ENCODE measurements at regions not wholly inside any gene's neighbourhood (a gene's known extent, or its start where the extent isn't known, plus 50 kb on each side); places are given as distances from the start of the nearest gene placed in this dataset.
"Not testable (repeated sequence)": the region's sequence is repeated elsewhere in the genome, so short reads cannot be mapped to it uniquely, and the experiment has no call there.

- Histone ChIP-seq H3K36me3 (no peaks in the 10 kb centered on the region; the same call in 1 of the 2 replicates), H3K4me3 (no peak overlapping the region), H3K27me3 (no peaks in the 10 kb centered on the region), H3K9me3 (no peaks in the 10 kb centered on the region)
- DNase-seq: no peak
Measured at GRCh38 chr12:46553911-46554310, 181.3 kb upstream of the SLC38A2 start.

- Histone ChIP-seq H3K4me3 (no peak overlapping the region), H3K9me3 (no peaks in the 10 kb centered on the region), H3K36me3 (no peaks in the 10 kb centered on the region; the same call in 1 of the 2 replicates), H3K27me3 (no peaks in the 10 kb centered on the region)
- peak; percentile 52 for DNase-seq
Measured at GRCh38 chr12:46553266-46553665, 180.7 kb upstream of the SLC38A2 start.

GRCh38 chr12:46550266-46550879 lies 177.8 kb upstream of the SLC38A2 start:
- Histone ChIP-seq H3K4me3 (no peak overlapping the region), H3K36me3 (no peaks in the 10 kb centered on the region; the same call in 1 of the 2 replicates), H3K27me3 (no peaks in the 10 kb centered on the region), H3K9me3 (peaks cover 2% of the 10 kb centered on the region)
- DNase-seq: no peak

GRCh38 chr12:46549527-46550265 lies 177.1 kb upstream of the SLC38A2 start:
- H3K9me3 ChIP-seq: peaks cover 3% of the 10 kb centered on the region
- peak; percentile 23 for DNase-seq
- H3K36me3 ChIP-seq: no peaks in the 10 kb centered on the region; the same call in 1 of the 2 replicates
- H3K27me3 ChIP-seq: no peaks in the 10 kb centered on the region
- no peak overlapping the region for H3K4me3 ChIP-seq

GRCh38 chr12:46548605-46549071 lies 176.1 kb upstream of the SLC38A2 start:
- Histone ChIP-seq H3K9me3 (peaks cover 7% of the 10 kb centered on the region), H3K4me3 (no peak overlapping the region), H3K27me3 (no peaks in the 10 kb centered on the region), H3K36me3 (no peaks in the 10 kb centered on the region; the same call in 1 of the 2 replicates)
- no peak for DNase-seq

GRCh38 chr12:46547421-46548354 lies 175.1 kb upstream of the SLC38A2 start:
- no peak overlapping the region for H3K4me3 ChIP-seq
- no peak for DNase-seq
- H3K9me3 ChIP-seq: peaks cover 7% of the 10 kb centered on the region
- no peaks in the 10 kb centered on the region; the same call in 1 of the 2 replicates for H3K36me3 ChIP-seq
- no peaks in the 10 kb centered on the region for H3K27me3 ChIP-seq

GRCh38 chr12:46546634-46547273 lies 174.2 kb upstream of the SLC38A2 start:
- peak; percentile 12 for DNase-seq
- Histone ChIP-seq H3K9me3 (peaks cover 7% of the 10 kb centered on the region), H3K27me3 (no peaks in the 10 kb centered on the region), H3K4me3 (no peak overlapping the region), H3K36me3 (no peaks in the 10 kb centered on the region; the same call in 1 of the 2 replicates)

- not testable (repeated sequence) for H3K36me3 ChIP-seq, DNase-seq, H3K4me3 ChIP-seq, H3K9me3 ChIP-seq, H3K27me3 ChIP-seq
Measured at GRCh38 chr12:46543378-46543795, 170.8 kb upstream of the SLC38A2 start.

- H3K9me3 ChIP-seq: no peaks in the 10 kb centered on the region; the same call in 1 of the 2 replicates
- H3K4me3 ChIP-seq: no peak overlapping the region
- no peaks in the 10 kb centered on the region for H3K36me3 ChIP-seq
- no peak for DNase-seq
- H3K27me3 ChIP-seq: no peaks in the 10 kb centered on the region
Measured at GRCh38 chr12:46538976-46539375, 166.4 kb upstream of the SLC38A2 start.

GRCh38 chr12:46537387-46537955 lies 164.9 kb upstream of the SLC38A2 start:
- Histone ChIP-seq H3K27me3 (no peaks in the 10 kb centered on the region), H3K36me3 (no peaks in the 10 kb centered on the region), H3K9me3 (no peaks in the 10 kb centered on the region), H3K4me3 (no peak overlapping the region)
- no peak for DNase-seq

- H3K4me3 ChIP-seq, DNase-seq, H3K36me3 ChIP-seq, H3K9me3 ChIP-seq, H3K27me3 ChIP-seq: not testable (repeated sequence)
Measured at GRCh38 chr12:46536316-46536715, 163.7 kb upstream of the SLC38A2 start.

GRCh38 chr12:46535907-46536306 lies 163.3 kb upstream of the SLC38A2 start:
- no peak for DNase-seq
- H3K27me3 ChIP-seq: no peaks in the 10 kb centered on the region

GRCh38 chr12:46535376-46535775 lies 162.8 kb upstream of the SLC38A2 start:
- H3K27me3 ChIP-seq: no peaks in the 10 kb centered on the region
- no peaks in the 10 kb centered on the region for H3K36me3 ChIP-seq
- H3K9me3 ChIP-seq: peaks cover 5% of the 10 kb centered on the region; the same call in 1 of the 2 replicates
- H3K4me3 ChIP-seq: no peak overlapping the region
- DNase-seq: no peak

More at GRCh38 chr12:46535907-46536306, 163.3 kb upstream of the SLC38A2 start:
- Histone ChIP-seq H3K36me3 (no peaks in the 10 kb centered on the region), H3K9me3 (peaks cover 5% of the 10 kb centered on the region; the same call in 1 of the 2 replicates), H3K4me3 (no peak overlapping the region)

GRCh38 chr12:46534327-46534840 lies 161.8 kb upstream of the SLC38A2 start:
- Histone ChIP-seq H3K36me3 (no peaks in the 10 kb centered on the region), H3K4me3 (no peak overlapping the region), H3K9me3 (peaks cover 5% of the 10 kb centered on the region; the same call in 1 of the 2 replicates), H3K27me3 (no peaks in the 10 kb centered on the region)
- no peak for DNase-seq

GRCh38 chr12:46533723-46534122 lies 161.2 kb upstream of the SLC38A2 start:
- no peaks in the 10 kb centered on the region for H3K27me3 ChIP-seq
- no peaks in the 10 kb centered on the region for H3K36me3 ChIP-seq
- no peak overlapping the region for H3K4me3 ChIP-seq
- no peak for DNase-seq
- peaks cover 5% of the 10 kb centered on the region; the same call in 1 of the 2 replicates for H3K9me3 ChIP-seq

- no peak for DNase-seq
- H3K27me3 ChIP-seq: no peaks in the 10 kb centered on the region
- no peak overlapping the region for H3K4me3 ChIP-seq
- no peaks in the 10 kb centered on the region for H3K36me3 ChIP-seq
- peaks cover 5% of the 10 kb centered on the region; the same call in 1 of the 2 replicates for H3K9me3 ChIP-seq
Measured at GRCh38 chr12:46531804-46532203, 159.2 kb upstream of the SLC38A2 start.

All from MG63 (cell line).